ENCODE measurements at regions not wholly inside any gene's neighbourhood (a gene's known extent, or its start where the extent isn't known, plus 50 kb on each side); places are given as distances from the start of the nearest gene placed in this dataset.
"Not testable (repeated sequence)": the region's sequence is repeated elsewhere in the genome, so short reads cannot be mapped to it uniquely, and the experiment has no call there.

GRCh38 chr15:24511598-24511997, 164.0 kb upstream of the NPAP1 start:
- not testable (repeated sequence) for H3K9ac ChIP-seq (ENCODE audit: low read length); H3K9me3 ChIP-seq (ENCODE audit: control insufficient read depth, insufficient read depth, low read depth, low read length); H3K27me3 ChIP-seq (ENCODE audit: control insufficient read depth, insufficient read depth, low read length); H3K4me3 ChIP-seq (ENCODE audit: low read depth, low read length); H3K27ac ChIP-seq (ENCODE audit: low read depth, low read length); H3K36me3 ChIP-seq (ENCODE audit: control insufficient read depth, insufficient read depth, low read length); H3K4me1 ChIP-seq (ENCODE audit: control insufficient read depth, insufficient read depth, low read length)

GRCh38 chr15:24518772-24519171, 156.8 kb upstream of the NPAP1 start:
- H3K36me3 ChIP-seq (ENCODE audit: control insufficient read depth, insufficient read depth, low read length); H3K9ac ChIP-seq (ENCODE audit: low read length); H3K4me3 ChIP-seq (ENCODE audit: low read depth, low read length); H3K4me1 ChIP-seq (ENCODE audit: control insufficient read depth, insufficient read depth, low read length); H3K27ac ChIP-seq (ENCODE audit: low read depth, low read length); H3K9me3 ChIP-seq (ENCODE audit: control insufficient read depth, insufficient read depth, low read depth, low read length); H3K27me3 ChIP-seq (ENCODE audit: control insufficient read depth, insufficient read depth, low read length): not testable (repeated sequence)

DNA sequence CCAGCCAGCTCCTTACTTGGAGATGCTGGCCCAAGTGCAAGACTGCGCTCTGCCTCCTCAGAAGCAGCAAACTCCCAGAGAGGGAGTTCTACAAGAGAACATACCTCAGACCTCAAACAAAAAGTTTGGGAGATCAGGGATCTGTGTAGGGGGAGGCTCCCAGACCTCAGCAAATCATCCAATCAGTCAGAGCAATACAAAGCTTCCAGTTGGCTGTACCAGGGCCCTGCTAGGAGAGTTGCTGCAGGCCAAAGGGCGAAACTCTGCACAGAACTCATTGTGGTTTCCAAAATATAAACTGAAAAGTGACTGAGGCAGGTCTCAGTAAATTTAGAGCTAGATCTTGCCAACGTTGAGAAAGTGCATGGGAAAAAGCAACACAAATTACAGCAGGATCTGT, 144.3 kb upstream of the NPAP1 start:
- not testable (repeated sequence) for H3K36me3 ChIP-seq (ENCODE audit: control insufficient read depth, insufficient read depth, low read length); H3K4me1 ChIP-seq (ENCODE audit: control insufficient read depth, insufficient read depth, low read length); H3K9me3 ChIP-seq (ENCODE audit: control insufficient read depth, insufficient read depth, low read depth, low read length); H3K27me3 ChIP-seq (ENCODE audit: control insufficient read depth, insufficient read depth, low read length); H3K9ac ChIP-seq (ENCODE audit: low read length); H3K27ac ChIP-seq (ENCODE audit: low read depth, low read length); H3K4me3 ChIP-seq (ENCODE audit: low read depth, low read length)

DNA sequence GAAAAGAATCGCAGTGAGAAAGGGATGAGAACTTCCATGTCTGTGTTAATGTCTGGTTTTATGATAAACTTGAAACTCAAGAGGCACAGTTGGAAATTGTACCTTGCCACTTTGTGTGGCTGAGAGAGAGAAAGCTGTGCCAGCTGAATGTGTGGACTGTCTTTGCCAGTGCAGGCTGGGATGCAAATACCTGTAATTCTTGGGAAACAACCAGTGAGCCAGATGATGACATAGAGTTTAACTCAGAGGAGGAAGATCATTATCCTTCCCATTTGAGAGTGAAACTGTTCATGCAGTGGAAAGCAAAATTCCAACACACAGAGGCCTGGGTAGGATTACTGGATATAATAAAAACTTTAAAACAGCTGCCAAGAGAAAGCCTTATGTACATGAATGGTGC, 141.5 kb upstream of the NPAP1 start:
- not testable (repeated sequence) for H3K4me1 ChIP-seq (ENCODE audit: control insufficient read depth, insufficient read depth, low read length); H3K27me3 ChIP-seq (ENCODE audit: control insufficient read depth, insufficient read depth, low read length); H3K4me3 ChIP-seq (ENCODE audit: low read depth, low read length); H3K9ac ChIP-seq (ENCODE audit: low read length); H3K9me3 ChIP-seq (ENCODE audit: control insufficient read depth, insufficient read depth, low read depth, low read length); H3K36me3 ChIP-seq (ENCODE audit: control insufficient read depth, insufficient read depth, low read length); H3K27ac ChIP-seq (ENCODE audit: low read depth, low read length)

DNA sequence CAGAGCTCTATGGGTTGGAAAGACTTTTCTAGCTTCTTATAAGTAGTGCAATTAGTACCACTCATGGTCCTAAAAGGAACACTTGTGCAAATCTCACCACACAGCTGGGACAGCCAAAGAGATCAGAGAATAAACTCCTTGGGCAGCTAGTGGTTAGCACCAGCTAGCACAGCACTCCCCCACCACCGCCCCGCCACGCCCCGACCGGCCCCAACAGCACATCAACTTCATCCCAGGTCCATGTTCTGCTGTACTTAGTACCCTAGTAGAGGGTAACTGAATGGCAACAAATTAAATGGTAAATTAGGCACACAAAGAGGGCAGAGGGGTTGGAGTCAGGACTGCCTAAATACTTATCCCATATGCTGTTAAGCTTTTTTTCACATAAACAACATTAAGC, 118.3 kb upstream of the NPAP1 start:
- H3K9me3 ChIP-seq (ENCODE audit: control insufficient read depth, insufficient read depth, low read depth, low read length); H3K4me3 ChIP-seq (ENCODE audit: low read depth, low read length); H3K36me3 ChIP-seq (ENCODE audit: control insufficient read depth, insufficient read depth, low read length): not testable (repeated sequence)

DNA sequence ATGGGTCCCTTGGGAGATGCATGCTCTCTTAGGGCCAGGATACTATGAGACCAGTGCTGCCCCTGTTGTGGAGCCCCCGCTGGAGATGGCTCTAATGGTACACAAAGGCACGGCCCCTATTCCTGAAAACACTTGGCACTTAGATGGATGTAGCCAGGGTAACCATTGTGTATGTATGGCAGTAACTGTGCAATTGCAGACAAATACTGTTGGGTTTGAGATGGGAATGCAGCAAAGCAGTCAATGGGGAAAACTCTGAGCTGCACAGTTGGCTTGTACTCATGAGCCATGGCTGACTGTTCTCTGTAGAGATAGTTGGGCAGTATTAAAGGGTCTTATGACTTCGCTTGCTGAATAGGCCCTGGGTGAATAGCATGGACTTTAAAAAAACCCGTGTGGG, 67.9 kb upstream of the NPAP1 start:
- Histone ChIP-seq H3K27me3 (ENCODE audit: control insufficient read depth, insufficient read depth, low read length) (no peaks in the 10 kb centered on the region), H3K4me3 (ENCODE audit: low read depth, low read length) (no peak overlapping the region), H3K9me3 (ENCODE audit: control insufficient read depth, insufficient read depth, low read depth, low read length) (peaks cover 27% of the 10 kb centered on the region; the same call in 1 of the 2 replicates), H3K27ac (ENCODE audit: low read depth, low read length) (no peak overlapping the region), H3K4me1 (ENCODE audit: control insufficient read depth, insufficient read depth, low read length) (no peaks in the 10 kb centered on the region), H3K36me3 (ENCODE audit: control insufficient read depth, insufficient read depth, low read length) (no peaks in the 10 kb centered on the region), H3K9ac (ENCODE audit: low read length) (no peak overlapping the region)

More for the DNA sequence above, 118.3 kb upstream of the NPAP1 start:
- H3K9ac ChIP-seq (ENCODE audit: low read length); H3K27ac ChIP-seq (ENCODE audit: low read depth, low read length); H3K27me3 ChIP-seq (ENCODE audit: control insufficient read depth, insufficient read depth, low read length); H3K4me1 ChIP-seq (ENCODE audit: control insufficient read depth, insufficient read depth, low read length): not testable (repeated sequence)

- no peaks in the 10 kb centered on the region for H3K27me3 ChIP-seq (ENCODE audit: control insufficient read depth, insufficient read depth, low read length)
- H3K36me3 ChIP-seq (ENCODE audit: control insufficient read depth, insufficient read depth, low read length) = no peaks in the 10 kb centered on the region
- no peak overlapping the region for H3K9ac ChIP-seq (ENCODE audit: low read length)
- no peaks in the 10 kb centered on the region for H3K4me1 ChIP-seq (ENCODE audit: control insufficient read depth, insufficient read depth, low read length)
- H3K4me3 ChIP-seq (ENCODE audit: low read depth, low read length) = no peak overlapping the region
- no peak overlapping the region for H3K27ac ChIP-seq (ENCODE audit: low read depth, low read length)
- H3K9me3 ChIP-seq (ENCODE audit: control insufficient read depth, insufficient read depth, low read depth, low read length) = peaks cover 66% of the 10 kb centered on the region
Measured at GRCh38 chr15:24617646-24618045, 57.9 kb upstream of the NPAP1 start.

- H3K9me3 ChIP-seq (ENCODE audit: control insufficient read depth, insufficient read depth, low read depth, low read length) = peaks cover 53% of the 10 kb centered on the region
- no peak overlapping the region for H3K4me3 ChIP-seq (ENCODE audit: low read depth, low read length)
- no peaks in the 10 kb centered on the region for H3K4me1 ChIP-seq (ENCODE audit: control insufficient read depth, insufficient read depth, low read length)
- no peak overlapping the region for H3K27ac ChIP-seq (ENCODE audit: low read depth, low read length)
- no peaks in the 10 kb centered on the region for H3K36me3 ChIP-seq (ENCODE audit: control insufficient read depth, insufficient read depth, low read length)
- no peaks in the 10 kb centered on the region for H3K27me3 ChIP-seq (ENCODE audit: control insufficient read depth, insufficient read depth, low read length)
- no peak overlapping the region for H3K9ac ChIP-seq (ENCODE audit: low read length)
Measured at GRCh38 chr15:24621630-24622215, 53.9 kb upstream of the NPAP1 start.

All from HUES6 (cell line).